ENCODE measurements at regions not wholly inside any gene's neighbourhood (a gene's known extent, or its start where the extent isn't known, plus 50 kb on each side); places are given as distances from the start of the nearest gene placed in this dataset.

DNA sequence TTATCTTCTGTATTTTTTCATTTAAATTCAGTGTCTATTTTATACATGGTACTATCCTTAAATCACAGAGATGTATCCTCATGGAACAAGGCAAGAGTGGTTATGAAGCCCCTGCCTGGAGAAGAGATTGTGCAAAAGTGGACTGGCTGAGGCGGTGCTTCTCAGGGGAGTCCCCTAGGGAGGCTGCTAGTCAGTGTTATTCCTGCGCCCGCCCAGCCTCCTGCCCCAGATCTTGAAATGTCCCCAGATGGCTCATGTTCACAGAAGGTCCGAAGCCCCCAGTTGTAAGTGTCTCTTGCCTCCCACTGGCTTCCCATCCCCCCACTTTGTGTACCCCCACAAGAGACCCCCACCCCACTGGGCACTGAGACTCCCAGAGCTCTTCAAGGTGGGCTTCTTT is 366.9 kb downstream of the TNS3 start:
- H3K4me3 ChIP-seq (ENCODE audit: low read depth, low read length) = no peak overlapping the region
- TF ChIP-seq CTCF (conservative IDR thresholded peaks at IDR 0.05; ENCODE audit: low read depth, low read length) = no peak
- DNase-seq (ENCODE audit: low read depth) = no peak

GRCh38 chr7:47213276-47213675 is 368.6 kb downstream of the TNS3 start:
- DNase-seq (ENCODE audit: low read depth) = no peak
- no peak overlapping the region for H3K4me3 ChIP-seq (ENCODE audit: low read depth, low read length)
- TF ChIP-seq CTCF (conservative IDR thresholded peaks at IDR 0.05; ENCODE audit: low read depth, low read length) = no peak

GRCh38 chr7:47211519-47211973 is 370.4 kb downstream of the TNS3 start:
- TF ChIP-seq CTCF (conservative IDR thresholded peaks at IDR 0.05; ENCODE audit: low read depth, low read length) = no peak
- no peak overlapping the region for H3K4me3 ChIP-seq (ENCODE audit: low read depth, low read length)
- DNase-seq (ENCODE audit: low read depth) = no peak

DNA sequence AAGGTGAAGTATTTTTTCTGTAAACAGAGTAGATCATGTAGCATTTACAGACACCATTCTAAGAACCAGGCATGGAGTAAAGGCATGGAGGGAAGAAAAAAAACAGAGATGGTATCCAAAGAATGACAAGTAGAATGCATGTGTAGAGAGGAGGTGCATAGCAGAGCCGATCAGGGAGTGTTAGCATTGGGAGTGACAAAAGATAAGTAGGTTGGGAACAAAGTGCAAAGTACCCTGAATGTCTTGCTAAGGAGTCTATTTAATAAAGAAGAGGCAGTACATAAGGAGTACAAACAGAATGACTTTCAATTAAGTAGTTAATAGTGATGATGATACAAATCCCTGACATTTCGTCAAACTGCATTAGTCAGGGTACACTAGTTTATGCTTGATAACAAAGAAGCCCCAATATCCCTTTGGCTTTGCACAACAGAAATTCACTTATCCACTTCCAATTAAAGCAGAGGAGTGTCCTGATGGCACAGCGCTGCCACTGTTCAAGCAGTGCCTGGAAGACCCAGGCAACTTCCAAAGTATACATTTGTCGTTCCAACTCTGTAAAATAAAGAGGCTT is 371.5 kb downstream of the TNS3 start:
- no peak for DNase-seq (ENCODE audit: low read depth)
- TF ChIP-seq CTCF (conservative IDR thresholded peaks at IDR 0.05; ENCODE audit: low read depth, low read length) = no peak
- no peak overlapping the region for H3K4me3 ChIP-seq (ENCODE audit: low read depth, low read length)

DNA sequence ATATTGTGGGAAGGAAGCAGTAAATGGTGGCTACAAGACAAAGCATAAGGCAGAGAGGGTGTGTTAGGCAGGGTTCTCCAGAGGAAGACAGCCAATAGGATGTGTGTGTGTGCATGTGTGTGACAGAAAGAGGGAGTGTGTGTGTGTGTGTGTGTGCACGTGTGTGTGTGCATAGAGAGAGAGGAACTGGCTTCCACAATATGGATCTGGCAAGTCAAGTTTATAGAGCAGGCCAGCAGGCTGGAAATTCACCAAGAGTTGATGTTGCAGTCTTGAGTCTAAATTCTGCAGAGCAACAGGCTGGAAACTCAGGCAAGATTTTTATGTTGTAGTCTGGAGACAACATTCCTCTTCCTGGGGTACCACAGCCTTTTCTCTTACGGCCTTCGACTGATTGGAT is 374.0 kb downstream of the TNS3 start:
- DNase-seq (ENCODE audit: low read depth) = no peak
- no peak for TF ChIP-seq CTCF (conservative IDR thresholded peaks at IDR 0.05; ENCODE audit: low read depth, low read length)

DNA sequence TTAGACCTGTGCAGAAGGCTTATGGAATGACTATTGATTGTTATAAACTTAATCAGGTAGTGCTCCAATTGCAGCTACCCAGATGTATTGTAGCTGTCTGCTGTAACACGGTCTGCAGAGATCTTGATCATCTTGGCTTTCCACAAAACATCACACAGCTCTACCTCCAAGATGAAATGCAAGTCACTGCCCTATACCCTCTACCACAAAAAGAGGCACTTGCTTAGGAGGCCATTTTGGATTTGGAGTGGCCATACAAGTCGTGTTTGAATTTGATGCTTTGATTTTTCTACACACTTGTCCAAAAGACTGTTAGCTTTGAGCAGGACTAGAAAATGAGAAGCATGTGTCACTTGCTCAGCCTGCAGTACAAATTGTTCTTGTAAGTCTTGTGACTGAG is 377.2 kb downstream of the TNS3 start:
- DNase-seq (ENCODE audit: low read depth) = no peak
- no peak overlapping the region for H3K4me3 ChIP-seq (ENCODE audit: low read depth, low read length)
- TF ChIP-seq CTCF (conservative IDR thresholded peaks at IDR 0.05; ENCODE audit: low read depth, low read length) = no peak

More for the DNA sequence above, 374.0 kb downstream of the TNS3 start:
- no peak overlapping the region for H3K4me3 ChIP-seq (ENCODE audit: low read depth, low read length)

GRCh38 chr7:47202146-47202783 is 379.6 kb downstream of the TNS3 start:
- H3K4me3 ChIP-seq (ENCODE audit: low read depth, low read length) = no peak overlapping the region
- DNase-seq (ENCODE audit: low read depth) = no peak
- TF ChIP-seq CTCF (conservative IDR thresholded peaks at IDR 0.05; ENCODE audit: low read depth, low read length) = no peak
